AG09319 (cell line): ENCODE measurements at regions not wholly inside any gene's neighbourhood (a gene's known extent, or its start where the extent isn't known, plus 50 kb on each side); places are given as distances from the start of the nearest gene placed in this dataset.

Experiments
- DNase-seq: peaks from one replicate; pipeline ENCODE4 v3.0.0-alpha.2; 2010; ENCODE audit warnings: low read depth; ENCODE audit errors: extremely low read depth
- CTCF ChIP-seq: IDR thresholded peaks from 2 replicates; pipeline ENCODE4 v1.5.1; 2011; ENCODE audit warnings: low read depth, mild to moderate bottlenecking, inconsistent platforms, low read length, moderate library complexity

- DNase-seq = no peak
- TF ChIP-seq CTCF = no peak
Measured at GRCh38 chr1:184298440-184299405, 88.1 kb upstream of the C1orf21 start.

- DNase-seq = peak; percentile 39
- no peak for TF ChIP-seq CTCF
Measured at GRCh38 chr1:184299406-184299790, 87.4 kb upstream of the C1orf21 start.

- DNase-seq = no peak
- TF ChIP-seq CTCF = no peak
Measured at GRCh38 chr1:184299796-184300195, 87.0 kb upstream of the C1orf21 start.

- DNase-seq = no peak
- TF ChIP-seq CTCF = no peak
Measured at GRCh38 chr1:184300446-184300845, 86.4 kb upstream of the C1orf21 start.

- no peak for TF ChIP-seq CTCF
- DNase-seq = no peak
Measured at GRCh38 chr1:184301227-184301626, 85.6 kb upstream of the C1orf21 start.

- no peak for DNase-seq
- no peak for TF ChIP-seq CTCF
Measured at GRCh38 chr1:184302346-184302745, 84.5 kb upstream of the C1orf21 start.

- no peak for TF ChIP-seq CTCF
- DNase-seq = no peak
Measured at GRCh38 chr1:184310157-184310819, 76.5 kb upstream of the C1orf21 start.
